ENCODE measurements at regions not wholly inside any gene's neighbourhood (a gene's known extent, or its start where the extent isn't known, plus 50 kb on each side); places are given as distances from the start of the nearest gene placed in this dataset.

- TF ChIP-seq CTCF (conservative IDR thresholded peaks at IDR 0.05 in 1 of 2, IDR thresholded peaks at IDR 0.05 in 1 of 2; ENCODE audit: extremely low read depth in 1 of 2, insufficient read depth in 1 of 2, low read depth in 1 of 2, low read length in 2 of 2), result no peak
- no peak for TF ChIP-seq EZH2 (IDR thresholded peaks at IDR 0.05; ENCODE audit: borderline replicate concordance, low read length)
Measured at GRCh38 chr10:108901781-108902618, 1021.3 kb downstream of the XPNPEP1 start.
